Panc1 (cell line): ENCODE measurements at regions not wholly inside any gene's neighbourhood (a gene's known extent, or its start where the extent isn't known, plus 50 kb on each side); places are given as distances from the start of the nearest gene placed in this dataset.

Experiments used
- POLR2AphosphoS5 ChIP-seq: IDR thresholded peaks from 2 replicates; pipeline ENCODE4 v1.6.1; 2012; ENCODE audit warnings: mild to moderate bottlenecking, low read depth, low read length, moderate library complexity
- TF ChIP-seq, protein P1 (sequence below): fragments of 450-650 bp; IDR thresholded peaks from 2 replicates; pipeline ENCODE4 v1.5.1; 2017; ENCODE audit warnings: mild to moderate bottlenecking

- no peak for TF ChIP-seq POLR2AphosphoS5
- TF ChIP-seq, protein P1, sequence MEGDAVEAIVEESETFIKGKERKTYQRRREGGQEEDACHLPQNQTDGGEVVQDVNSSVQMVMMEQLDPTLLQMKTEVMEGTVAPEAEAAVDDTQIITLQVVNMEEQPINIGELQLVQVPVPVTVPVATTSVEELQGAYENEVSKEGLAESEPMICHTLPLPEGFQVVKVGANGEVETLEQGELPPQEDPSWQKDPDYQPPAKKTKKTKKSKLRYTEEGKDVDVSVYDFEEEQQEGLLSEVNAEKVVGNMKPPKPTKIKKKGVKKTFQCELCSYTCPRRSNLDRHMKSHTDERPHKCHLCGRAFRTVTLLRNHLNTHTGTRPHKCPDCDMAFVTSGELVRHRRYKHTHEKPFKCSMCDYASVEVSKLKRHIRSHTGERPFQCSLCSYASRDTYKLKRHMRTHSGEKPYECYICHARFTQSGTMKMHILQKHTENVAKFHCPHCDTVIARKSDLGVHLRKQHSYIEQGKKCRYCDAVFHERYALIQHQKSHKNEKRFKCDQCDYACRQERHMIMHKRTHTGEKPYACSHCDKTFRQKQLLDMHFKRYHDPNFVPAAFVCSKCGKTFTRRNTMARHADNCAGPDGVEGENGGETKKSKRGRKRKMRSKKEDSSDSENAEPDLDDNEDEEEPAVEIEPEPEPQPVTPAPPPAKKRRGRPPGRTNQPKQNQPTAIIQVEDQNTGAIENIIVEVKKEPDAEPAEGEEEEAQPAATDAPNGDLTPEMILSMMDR: no peak
Measured at GRCh38 chr2:122977580-122977979, 1047.5 kb upstream of the CNTNAP5 start.
